HCT116 (cell line): ENCODE measurements at regions not wholly inside any gene's neighbourhood (a gene's known extent, or its start where the extent isn't known, plus 50 kb on each side); places are given as distances from the start of the nearest gene placed in this dataset.
A peak's percentile ranks its signal among the peaks of the same experiment; 100 is the strongest.

ENCODE experiments used
- ATAC-seq: fragments of 200-7000 bp; cut with Tn5 transposase; 2 replicates; pipeline ENCODE4 v1.9.1; 2020; ENCODE audit warnings: mild to moderate bottlenecking, moderate library complexity
- BruUV-seq: library from RNA; stranded (reverse); fragments of 400-500 nt; replicated peaks from 2 replicates; lab custom pipeline; 2021; lab: Mats Ljungman, UMichigan
- CTCF ChIA-PET: fragments of 300-600 bp; sonication (Branson Sonifier 250); formaldehyde crosslinking; loops from one replicate; lab custom pipeline; 2021; ENCODE audit warnings: antibody characterized with exemption; lab: Charles Lee
- POLR2A ChIA-PET: fragments of 300-600, 350-600 bp; sonication (Branson Sonifier 250); formaldehyde crosslinking; loops from one replicate; lab custom pipeline; 2021; ENCODE audit warnings: antibody characterized with exemption; lab: Charles Lee
- RAD21 ChIA-PET, 2 experiments: fragments of 300-600 bp; sonication (Branson Sonifier 250); formaldehyde crosslinking; loops; one replicate each; lab custom pipeline; 2023; ENCODE audit warnings: low total read pairs in 2 of 2; ENCODE audit not compliant: uncharacterized antibody in 2 of 2, unreplicated experiment in 2 of 2, low non-redundant PET in 1 of 2; lab: Charles Lee
- DNase-seq: peaks from one replicate; pipeline ENCODE4 v3.0.0-alpha.2; 2010; ENCODE audit warnings: low read depth, low spot score
- H2AFZ ChIP-seq: fragments of 200-600 bp; shearing (Covaris generic), sonication (generic); 2 replicates; pipeline ENCODE4 v1.6.1; 2017; ENCODE audit warnings: low read depth, mixed run types, mixed read lengths, antibody characterized with exemption, low read length; ENCODE audit not compliant: poor library complexity, severe bottlenecking
- H3K27ac ChIP-seq: 2 replicates; pipeline ENCODE4 v1.5.1; 2012; ENCODE audit warnings: low read depth, low read length
- H3K27me3 ChIP-seq: fragments of 200-600 bp; sonication (generic); 2 replicates; pipeline ENCODE4 v1.6.1; 2016; ENCODE audit warnings: mixed run types, low read length, mixed read lengths; ENCODE audit not compliant: insufficient read depth
- H3K36me3 ChIP-seq, 2 experiments: fragments of 200-500 bp in 1 of 2; fragments of 200-600 bp in 1 of 2; sonication (Bioruptor generic) in 1 of 2; sonication (generic) in 1 of 2; 2 replicates each; pipeline versions ENCODE4 v1.5.1 to v1.6.1; 2014 to 2016; ENCODE audit warnings: low read length in 2 of 2, inconsistent platforms in 1 of 2, mixed read lengths in 1 of 2, mixed run types in 1 of 2; ENCODE audit not compliant: insufficient read depth in 2 of 2, control insufficient read depth in 1 of 2
- H3K4me1 ChIP-seq, 2 experiments: fragments of 200-600 bp in 1 of 2; sonication (generic) in 1 of 2; 2 replicates each; pipeline versions ENCODE4 v1.5.1 to v1.6.1; 2012 to 2017; ENCODE audit warnings: low read length in 2 of 2, inconsistent platforms in 1 of 2, mild to moderate bottlenecking in 1 of 2, mixed read lengths in 1 of 2, mixed run types in 1 of 2, moderate library complexity in 1 of 2; ENCODE audit not compliant: insufficient read depth in 2 of 2, control insufficient read depth in 1 of 2
- H3K4me2 ChIP-seq: fragments of 200-600 bp; sonication (generic); 2 replicates; pipeline ENCODE4 v1.6.1; 2017; ENCODE audit warnings: mixed run types, low read length, mixed read lengths
- H3K4me3 ChIP-seq, 2 experiments: fragments of 200-600 bp in 1 of 2; sonication (generic) in 1 of 2; replicated peaks in 1 of 2; 2 replicates each; pipeline ENCODE4 v1.5.1; 2011 to 2016; ENCODE audit warnings: low read length in 2 of 2, control low read depth in 1 of 2, low read depth in 1 of 2, mild to moderate bottlenecking in 1 of 2, mixed read lengths in 1 of 2, mixed run types in 1 of 2
- H3K79me2 ChIP-seq: fragments of 200-600 bp; sonication (generic); 2 replicates; pipeline ENCODE4 v1.6.1; 2017; ENCODE audit warnings: mild to moderate bottlenecking, mixed run types, low read length, moderate library complexity, mixed read lengths; ENCODE audit not compliant: insufficient read depth
- H3K9ac ChIP-seq: fragments of 200-600 bp; sonication (generic); 2 replicates; pipeline ENCODE4 v1.6.1; 2016; ENCODE audit warnings: low read length, mixed read lengths
- H3K9me2 ChIP-seq: fragments of 200-600 bp; sonication (generic), shearing (Covaris generic); 2 replicates; pipeline ENCODE4 v1.6.1; 2017; ENCODE audit warnings: mixed run types, mild to moderate bottlenecking, moderate library complexity; ENCODE audit not compliant: insufficient read depth
- H3K9me3 ChIP-seq, 2 experiments: fragments of 200-500 bp in 1 of 2; fragments of 200-600 bp in 1 of 2; sonication (Bioruptor generic) in 1 of 2; sonication (generic) in 1 of 2; 2 replicates each; pipeline ENCODE4 v1.6.1; 2014 to 2017; ENCODE audit warnings: low read length in 2 of 2, mixed read lengths in 2 of 2, inconsistent platforms in 1 of 2, low read depth in 1 of 2, mild to moderate bottlenecking in 1 of 2, mixed run types in 1 of 2, moderate library complexity in 1 of 2; ENCODE audit not compliant: control insufficient read depth in 1 of 2, insufficient read depth in 1 of 2
- H4K20me1 ChIP-seq: fragments of 200-600 bp; sonication (generic), shearing (Covaris generic); 2 replicates; pipeline ENCODE4 v1.6.1; 2017; ENCODE audit warnings: mixed run types, mild to moderate bottlenecking, moderate library complexity; ENCODE audit not compliant: insufficient read depth
- ATF3 ChIP-seq: IDR thresholded peaks from 2 replicates; pipeline ENCODE4 v1.6.1; 2012
- CEBPB ChIP-seq: IDR thresholded peaks from 2 replicates; pipeline ENCODE4 v1.6.1; 2012; ENCODE audit warnings: low read depth
- EGR1 ChIP-seq: IDR thresholded peaks from 2 replicates; pipeline ENCODE4 v1.6.1; 2012; ENCODE audit warnings: low read depth
- ELF1 ChIP-seq: IDR thresholded peaks from 2 replicates; pipeline ENCODE4 v1.6.1; 2012; ENCODE audit warnings: low read depth, borderline replicate concordance
- EZH2 ChIP-seq: fragments of 200-600 bp; sonication (generic); IDR thresholded peaks from 2 replicates; pipeline ENCODE4 v1.6.1; 2017; ENCODE audit warnings: antibody characterized with exemption, mixed run types
- EZH2phosphoT487 ChIP-seq: fragments of 200-600 bp; IDR thresholded peaks from 2 replicates; pipeline ENCODE4 v1.6.1; 2018; ENCODE audit warnings: antibody characterized with exemption, borderline replicate concordance
- FOSL1 ChIP-seq: IDR thresholded peaks from 2 replicates; pipeline ENCODE4 v1.6.1; 2012; ENCODE audit warnings: low read depth
- POLR2AphosphoS5 ChIP-seq: IDR thresholded peaks from 2 replicates; pipeline ENCODE4 v1.6.1; 2011; ENCODE audit warnings: mild to moderate bottlenecking, low read depth, low read length, moderate library complexity
- REST ChIP-seq: IDR thresholded peaks from 2 replicates; pipeline ENCODE4 v1.6.1; 2012; ENCODE audit warnings: low read depth
- SIN3A ChIP-seq: IDR thresholded peaks from 2 replicates; pipeline ENCODE4 v1.6.1; 2012; ENCODE audit warnings: low read depth
- SP1 ChIP-seq: IDR thresholded peaks from 2 replicates; pipeline ENCODE4 v1.6.1; 2012; ENCODE audit warnings: low read depth
- YY1 ChIP-seq: IDR thresholded peaks from 2 replicates; pipeline ENCODE4 v1.6.1; 2011; ENCODE audit warnings: low read length, low read depth, moderate library complexity, mild to moderate bottlenecking; ENCODE audit not compliant: insufficient replicate concordance; ENCODE audit errors: extremely low read depth
- ZBTB33 ChIP-seq: IDR thresholded peaks from 2 replicates; pipeline ENCODE4 v1.6.1; 2011; ENCODE audit warnings: mild to moderate bottlenecking, low read length, moderate library complexity; ENCODE audit not compliant: insufficient replicate concordance; ENCODE audit errors: extremely low read depth
- ZFX ChIP-seq: fragments of 450-650 bp; IDR thresholded peaks from 2 replicates; pipeline ENCODE4 v1.6.1; 2017
- ZNF274 ChIP-seq: fragments of 200-500 bp; sonication (Bioruptor generic); IDR thresholded peaks from 2 replicates; pipeline ENCODE4 v1.6.1; 2014; ENCODE audit warnings: mild to moderate bottlenecking, low read depth, low read length, inconsistent platforms
- intact Hi-C: fragments of 100-400 bp; cut with micrococcal nuclease; formaldehyde crosslinking; loops from 2 replicates; pipeline ENCODE4 v1.10.0; 2022

- intact Hi-C loops = no loop called here
- H3K27me3 ChIP-seq = no peaks in the 10 kb centered on the region
- H2AFZ ChIP-seq = no peak overlapping the region
- H3K36me3 ChIP-seq = no peaks in the 10 kb centered on the region
- ChIA-PET POLR2A (no interaction called here), CTCF (interaction anchor here (0.8 kb wide), 1 partner anchor 448 kb away, joined by 3 read pairs; no protein-coding TSS in a partner anchor), RAD21 (no interaction called here)
- no TSS peak for BruUV-seq
- DNase-seq = no peak
- no peaks in the 10 kb centered on the region for H4K20me1 ChIP-seq
- no peaks in the 10 kb centered on the region for H3K79me2 ChIP-seq
- H3K4me2 ChIP-seq = no peak overlapping the region
- H3K9me2 ChIP-seq = no peaks in the 10 kb centered on the region
- H3K4me1 ChIP-seq = peaks cover 26 to 49% of the 10 kb centered on the region in 2 experiments
- H3K9ac ChIP-seq = no peak overlapping the region
- H3K4me3 ChIP-seq = no peak overlapping the region
- ATAC-seq = no peak
- no peak for TF ChIP-seq ZBTB33
- H3K27ac ChIP-seq = no peak overlapping the region
- no peaks in the 10 kb centered on the region for H3K9me3 ChIP-seq
These were observed 448.8 kb upstream of the THBS1 start for GRCh38 chr15:39132070-39132469.

- 0 out of 2 replicates have a peak overlapping the region, but pooled peaks have one; percentile 5 for H3K4me2 ChIP-seq
- no peak overlapping the region for H3K9ac ChIP-seq
- peaks cover 16 to 39% of the 10 kb centered on the region in 2 experiments for H3K4me1 ChIP-seq
- H3K36me3 ChIP-seq = no peaks in the 10 kb centered on the region
- ATAC-seq (no peak), DNase-seq (no peak)
- no peak overlapping the region for H2AFZ ChIP-seq
- H4K20me1 ChIP-seq = no peaks in the 10 kb centered on the region
- ChIA-PET RAD21 (no interaction called here), POLR2A (no interaction called here), CTCF (no interaction called here)
- H3K27me3 ChIP-seq = no peaks in the 10 kb centered on the region
- no TSS peak for BruUV-seq
- H3K79me2 ChIP-seq = no peaks in the 10 kb centered on the region
- H3K9me2 ChIP-seq = no peaks in the 10 kb centered on the region
- H3K9me3 ChIP-seq = no peaks in the 10 kb centered on the region
- no peak overlapping the region for H3K27ac ChIP-seq
- intact Hi-C loops = no loop called here
- no peak overlapping the region for H3K4me3 ChIP-seq
- TF ChIP-seq EGR1 (no peak), ATF3 (no peak), POLR2AphosphoS5 (no peak), SP1 (no peak), ELF1 (no peak), EZH2 (no peak), SIN3A (no peak), FOSL1 (no peak), ZNF274 (no peak), EZH2phosphoT487 (no peak), ZFX (no peak), YY1 (no peak), CEBPB (no peak), REST (no peak)
These were observed 447.8 kb upstream of the THBS1 start for GRCh38 chr15:39132954-39133600.
